Panc1 (cell line): ENCODE measurements at regions not wholly inside any gene's neighbourhood (a gene's known extent, or its start where the extent isn't known, plus 50 kb on each side); places are given as distances from the start of the nearest gene placed in this dataset.

Source experiments
- CTCF ChIP-seq: fragments of 450-650 bp; IDR thresholded peaks from 2 replicates; pipeline ENCODE4 v1.5.1; 2017; ENCODE audit warnings: mild to moderate bottlenecking
- POLR2AphosphoS5 ChIP-seq: IDR thresholded peaks from 2 replicates; pipeline ENCODE4 v1.6.1; 2012; ENCODE audit warnings: mild to moderate bottlenecking, low read depth, low read length, moderate library complexity
- REST ChIP-seq, 2 experiments: IDR thresholded peaks; 2 replicates each; pipeline ENCODE4 v1.6.1; 2011 to 2012; ENCODE audit warnings: low read depth in 2 of 2, control low read depth in 1 of 2, low read length in 1 of 2, mild to moderate bottlenecking in 1 of 2, moderate library complexity in 1 of 2; ENCODE audit not compliant: insufficient read depth in 1 of 2
- TCF7L2 ChIP-seq: IDR thresholded peaks from 2 replicates; pipeline ENCODE4 v1.6.1; 2011; ENCODE audit warnings: mild to moderate bottlenecking, low read depth, low read length, inconsistent platforms

DNA sequence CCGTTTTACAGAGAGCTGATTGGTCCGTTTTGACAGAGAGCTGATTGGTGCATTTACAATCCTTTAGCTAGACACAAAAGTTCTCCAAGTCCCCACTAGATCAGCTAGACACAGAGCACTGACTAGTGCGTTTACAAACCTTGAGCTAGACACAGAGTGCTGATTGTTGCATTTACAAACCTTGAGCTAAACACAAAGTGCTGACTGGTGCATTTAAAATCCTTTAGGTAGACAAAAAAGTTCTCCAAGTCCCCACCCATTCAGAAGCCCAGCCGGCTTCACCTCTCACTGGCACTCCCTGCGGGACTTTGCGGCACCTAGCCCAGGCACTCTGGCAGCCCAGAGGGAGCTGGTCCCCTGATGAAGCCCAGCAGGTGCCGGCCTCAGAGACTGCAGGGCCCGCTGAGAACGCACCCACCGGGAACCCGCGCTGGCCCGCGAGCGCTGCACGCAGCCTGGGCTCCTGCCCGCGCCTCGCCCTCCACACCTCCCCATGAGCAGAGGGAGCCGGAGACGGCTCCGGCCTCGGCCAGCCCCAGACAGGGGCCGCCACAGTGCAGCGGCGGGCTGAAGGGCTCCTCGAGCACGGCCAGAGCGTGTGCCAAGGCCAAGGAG is 508.1 kb upstream of the CHAC2 start:
- TF ChIP-seq REST (IDR thresholded peaks at IDR 0.05; ENCODE audit: insufficient read depth in 1 of 2, low read depth in 2 of 2, low read length in 1 of 2) (no peak), CTCF (no peak), POLR2AphosphoS5 (no peak), TCF7L2 (no peak)
